ENCODE measurements at regions not wholly inside any gene's neighbourhood (a gene's known extent, or its start where the extent isn't known, plus 50 kb on each side); places are given as distances from the start of the nearest gene placed in this dataset.
"Not testable (repeated sequence)": the region's sequence is repeated elsewhere in the genome, so short reads cannot be mapped to it uniquely, and the experiment has no call there.

GRCh38 chr1:121547726-121548125 lies 363.0 kb downstream of the SRGAP2C start:
- TF ChIP-seq POLR2A (IDR thresholded peaks at IDR 0.05; ENCODE audit: low read depth, low read length); CTCF (conservative IDR thresholded peaks at IDR 0.05; ENCODE audit: low read depth, low read length); FOS (IDR thresholded peaks at IDR 0.05; ENCODE audit: low read depth, low read length); MXI1 (IDR thresholded peaks at IDR 0.05; ENCODE audit: borderline replicate concordance, low read depth, low read length); RAD21 (IDR thresholded peaks at IDR 0.05; ENCODE audit: low read length); CEBPB (IDR thresholded peaks at IDR 0.05; ENCODE audit: low read depth, low read length): not testable (repeated sequence)
